H1 (cell line): ENCODE measurements at regions not wholly inside any gene's neighbourhood (a gene's known extent, or its start where the extent isn't known, plus 50 kb on each side); places are given as distances from the start of the nearest gene placed in this dataset.

Experiments used
- CTCF ChIA-PET: fragments of 300-600 bp; sonication (Branson Sonifier 250); formaldehyde crosslinking; loops from one replicate; lab custom pipeline; 2021; ENCODE audit not compliant: partially characterized antibody; lab: Charles Lee
- POLR2A ChIA-PET: fragments of 300-600 bp; sonication (Branson Sonifier 250); formaldehyde crosslinking; loops from one replicate; lab custom pipeline; 2021; ENCODE audit warnings: inconsistent platforms; ENCODE audit not compliant: partially characterized antibody; lab: Charles Lee
- DNase-seq, 2 experiments: peaks; one replicate each; pipeline versions ENCODE4 v3.0.0 to v3.0.0-alpha.2; 2010 to 2022; ENCODE audit warnings: low spot score in 2 of 2, low read depth in 1 of 2, mixed read lengths in 1 of 2
- FAIRE-seq: peaks from 2 replicates; lab custom pipeline; 2011; peaks lifted over from hg19 to GRCh38; lab: Jason Lieb, UNC
- H2AFZ ChIP-seq: 2 replicates; pipeline ENCODE4 v1.8.1; 2012; ENCODE audit warnings: low read length, inconsistent platforms
- H2AK5ac ChIP-seq: 2 replicates; pipeline ENCODE4 v1.6.1; 2013; ENCODE audit warnings: low read depth, low read length
- H2BK120ac ChIP-seq: replicated peaks from 2 replicates; pipeline ENCODE3; 2013; ENCODE audit warnings: low read depth, low read length, inconsistent platforms
- H2BK12ac ChIP-seq: 2 replicates; pipeline ENCODE4 v1.6.1; 2013; ENCODE audit warnings: low read depth, low read length
- H2BK15ac ChIP-seq: 2 replicates; pipeline ENCODE4 v1.6.1; 2013; ENCODE audit warnings: low read length
- H2BK20ac ChIP-seq: 2 replicates; pipeline ENCODE4 v1.6.1; 2013; ENCODE audit warnings: low read length
- H2BK5ac ChIP-seq: 2 replicates; pipeline ENCODE4 v1.6.1; 2013; ENCODE audit warnings: low read depth, low read length
- H3K14ac ChIP-seq: 2 replicates; pipeline ENCODE4 v1.6.1; 2013; ENCODE audit warnings: inconsistent platforms; ENCODE audit not compliant: insufficient read length
- H3K18ac ChIP-seq: 2 replicates; pipeline ENCODE4 v1.6.1; 2013; ENCODE audit warnings: low read length; ENCODE audit errors: extremely low read depth
- H3K23ac ChIP-seq: 2 replicates; pipeline ENCODE4 v1.6.1; 2013; ENCODE audit warnings: inconsistent platforms; ENCODE audit not compliant: insufficient read length
- H3K23me2 ChIP-seq: 2 replicates; pipeline ENCODE4 v1.6.1; 2013; ENCODE audit warnings: low read depth, low read length
- H3K27ac ChIP-seq: 2 replicates; pipeline ENCODE4 v1.6.1; 2011; ENCODE audit warnings: low read depth, low read length, inconsistent platforms
- H3K27me3 ChIP-seq, 4 experiments: replicated peaks in 1 of 4; 1 replicate in 1 of 4; 2 replicates in 3 of 4; pipeline versions ENCODE4 v1.6.1 to v1.8.1; 2011 to 2013; ENCODE audit warnings: low read length in 3 of 4, mild to moderate bottlenecking in 3 of 4, inconsistent platforms in 2 of 4, mixed read lengths in 2 of 4, moderate library complexity in 1 of 4; ENCODE audit not compliant: control insufficient read depth in 3 of 4, insufficient read depth in 3 of 4; ENCODE audit errors: extremely low read depth in 1 of 4
- H3K36me3 ChIP-seq, 4 experiments: 2 replicates each; pipeline versions ENCODE4 v1.6.1 to v1.8.1; 2011 to 2013; ENCODE audit warnings: mild to moderate bottlenecking in 4 of 4, low read length in 3 of 4, moderate library complexity in 2 of 4, control low read depth in 1 of 4, inconsistent platforms in 1 of 4; ENCODE audit not compliant: insufficient read depth in 4 of 4, control insufficient read depth in 2 of 4
- H3K4ac ChIP-seq: replicated peaks from 2 replicates; pipeline ENCODE3; 2013; ENCODE audit warnings: low read length, low read depth, mixed read lengths, inconsistent platforms; ENCODE audit not compliant: insufficient read length
- H3K4me1 ChIP-seq, 4 experiments: replicated peaks in 1 of 4; 1 replicate in 1 of 4; 2 replicates in 3 of 4; pipeline versions ENCODE4 v1.6.1 to v1.8.1; 2011 to 2013; ENCODE audit warnings: low read length in 3 of 4, inconsistent platforms in 2 of 4, mixed read lengths in 1 of 4; ENCODE audit not compliant: insufficient read depth in 4 of 4, control insufficient read depth in 3 of 4
- H3K4me2 ChIP-seq, 2 experiments: 2 replicates each; pipeline versions ENCODE4 v1.6.1 to v1.8.1; 2011 to 2013; ENCODE audit warnings: low read depth in 2 of 2, low read length in 2 of 2, control low read depth in 1 of 2, inconsistent platforms in 1 of 2, mild to moderate bottlenecking in 1 of 2; ENCODE audit not compliant: insufficient read depth in 1 of 2
- H3K4me3 ChIP-seq, 4 experiments: fragments of 200-600, 300-600 bp in 1 of 4; sonication (generic), shearing (Covaris generic), sonication (Bioruptor Twin) in 1 of 4; 2 replicates each; pipeline versions ENCODE4 v1.5.1 to v1.8.1; 2011 to 2016; ENCODE audit warnings: low read length in 4 of 4, low read depth in 3 of 4, control low read depth in 2 of 4, inconsistent platforms in 2 of 4, mild to moderate bottlenecking in 2 of 4, mixed read lengths in 1 of 4, moderate library complexity in 1 of 4; ENCODE audit not compliant: insufficient read depth in 2 of 4; ENCODE audit errors: extremely low read depth in 1 of 4
- H3K56ac ChIP-seq: replicated peaks from 2 replicates; pipeline ENCODE3; 2013; ENCODE audit warnings: low read depth, mild to moderate bottlenecking, mixed read lengths, low read length, inconsistent platforms; ENCODE audit not compliant: insufficient read length
- H3K79me1 ChIP-seq: 2 replicates; pipeline ENCODE4 v1.6.1; 2013; ENCODE audit warnings: low read depth, low read length, control low read depth
- H3K79me2 ChIP-seq, 2 experiments: 2 replicates each; pipeline versions ENCODE4 v1.6.1 to v1.8.1; 2012 to 2013; ENCODE audit warnings: low read length in 2 of 2, mild to moderate bottlenecking in 2 of 2, inconsistent platforms in 1 of 2; ENCODE audit not compliant: insufficient read depth in 2 of 2, control insufficient read depth in 1 of 2
- H3K9ac ChIP-seq, 4 experiments: replicated peaks in 1 of 4; 1 replicate in 1 of 4; 2 replicates in 3 of 4; pipeline versions ENCODE4 v1.6.1 to v1.8.1; 2011 to 2013; ENCODE audit warnings: low read depth in 3 of 4, low read length in 3 of 4, control low read depth in 2 of 4, mild to moderate bottlenecking in 2 of 4, moderate library complexity in 2 of 4, inconsistent platforms in 1 of 4; ENCODE audit errors: extremely low read depth in 1 of 4
- H3K9me3 ChIP-seq, 2 experiments: 2 replicates each; pipeline versions ENCODE4 v1.6.1 to v1.8.1; 2012 to 2013; ENCODE audit warnings: mild to moderate bottlenecking in 2 of 2, moderate library complexity in 2 of 2, control low read depth in 1 of 2, inconsistent platforms in 1 of 2, low read depth in 1 of 2, low read length in 1 of 2, mixed read lengths in 1 of 2; ENCODE audit not compliant: insufficient read depth in 2 of 2
- H4K20me1 ChIP-seq, 2 experiments: replicated peaks in 1 of 2; 2 replicates each; pipeline versions ENCODE3 to v1.8.1; 2011 to 2013; ENCODE audit warnings: inconsistent platforms in 2 of 2, low read length in 2 of 2, mild to moderate bottlenecking in 1 of 2; ENCODE audit not compliant: insufficient read depth in 2 of 2, control insufficient read depth in 1 of 2
- H4K5ac ChIP-seq: 2 replicates; pipeline ENCODE4 v1.6.1; 2013; ENCODE audit warnings: low read length, low read depth, mixed read lengths, inconsistent platforms; ENCODE audit not compliant: insufficient read length
- H4K8ac ChIP-seq: 2 replicates; pipeline ENCODE4 v1.8.0; 2013; ENCODE audit warnings: mild to moderate bottlenecking, moderate library complexity, low read length, inconsistent platforms; ENCODE audit not compliant: insufficient read depth; ENCODE audit errors: extremely low read depth
- H4K91ac ChIP-seq: replicated peaks from 2 replicates; pipeline ENCODE3; 2013; ENCODE audit warnings: low read length, mixed read lengths, inconsistent platforms; ENCODE audit not compliant: insufficient read length
- ATF2 ChIP-seq: IDR thresholded peaks from 2 replicates; pipeline ENCODE4 v1.6.1; 2012; ENCODE audit warnings: low read length, inconsistent platforms
- BRCA1 ChIP-seq: IDR thresholded peaks from 2 replicates; pipeline ENCODE4 v1.6.1; 2012; ENCODE audit warnings: low read depth, low read length, improper control_type of control experiment
- CBX5 ChIP-seq: fragments of 300-800, 300-1000 bp; sonication (generic); IDR thresholded peaks from 2 replicates; pipeline ENCODE4 v1.7.1; 2016; ENCODE audit warnings: antibody characterized with exemption, low read length, low read depth
- KDM4A ChIP-seq: IDR thresholded peaks from one replicate; pipeline ENCODE4 v1.7.1; 2012; ENCODE audit warnings: low read depth, mild to moderate bottlenecking, moderate library complexity, low read length, inconsistent platforms; ENCODE audit not compliant: severe bottlenecking
- POLR2A ChIP-seq, 2 experiments: IDR thresholded peaks; 1 replicate in 1 of 2; 2 replicates in 1 of 2; pipeline ENCODE4 v1.6.1; 2011; ENCODE audit warnings: low read depth in 2 of 2, low read length in 2 of 2, mild to moderate bottlenecking in 2 of 2; ENCODE audit errors: control extremely low read depth in 1 of 2
- POLR2AphosphoS5 ChIP-seq: IDR thresholded peaks from 2 replicates; pipeline ENCODE4 v1.6.1; 2011; ENCODE audit warnings: low read depth, low read length
- RAD21 ChIP-seq, 2 experiments: IDR thresholded peaks in 1 of 2; conservative IDR thresholded peaks in 1 of 2; 2 replicates each; pipeline ENCODE4 v1.6.1; 2011; ENCODE audit warnings: low read depth in 2 of 2, low read length in 2 of 2, improper control_type of control experiment in 1 of 2, inconsistent platforms in 1 of 2, mild to moderate bottlenecking in 1 of 2, moderate library complexity in 1 of 2
- SAP30 ChIP-seq: fragments of 300-600 bp; sonication (generic); IDR thresholded peaks from 2 replicates; pipeline ENCODE4 v1.7.1; 2012; ENCODE audit warnings: low read length, moderate library complexity, mild to moderate bottlenecking, inconsistent platforms; ENCODE audit not compliant: insufficient read depth, insufficient replicate concordance
- SIX5 ChIP-seq: IDR thresholded peaks from 2 replicates; pipeline ENCODE4 v1.6.1; 2011; ENCODE audit warnings: mild to moderate bottlenecking, low read depth, low read length
- SP1 ChIP-seq: IDR thresholded peaks from 2 replicates; pipeline ENCODE4 v1.6.1; 2011; ENCODE audit warnings: low read depth, low read length
- SP2 ChIP-seq: IDR thresholded peaks from 2 replicates; pipeline ENCODE4 v1.6.1; 2012; ENCODE audit warnings: mild to moderate bottlenecking, low read length, inconsistent platforms
- YY1 ChIP-seq: IDR thresholded peaks from 2 replicates; pipeline ENCODE4 v1.6.1; 2011; ENCODE audit warnings: low read depth, mild to moderate bottlenecking, low read length
- ZNF274 ChIP-seq: IDR thresholded peaks from 2 replicates; pipeline ENCODE4 v1.7.0; 2012; ENCODE audit warnings: low read length, borderline replicate concordance; ENCODE audit errors: extremely low read depth
- WGBS, 2 experiments: shearing (Covaris generic) in 1 of 2; methylation state at CpG; one replicate each; pipeline versions ENCODE4 v1.1.6 to v1.1.7; 2013 to 2015; ENCODE audit warnings: low lambda C conversion rate in 2 of 2, mixed read lengths in 2 of 2, inconsistent platforms in 1 of 2, low coverage in 1 of 2, missing lambda C conversion rate in 1 of 2; ENCODE audit not compliant: insufficient replicate concordance in 2 of 2, insufficient coverage in 1 of 2, insufficient read length in 1 of 2; ENCODE audit errors: extremely low coverage in 1 of 2, missing lambda C conversion rate in 1 of 2; 5-methylcytosine and 5-hydroxymethylcytosine counted together

GRCh38 chr2:150341982-150342680 is 145.3 kb downstream of the RND3 start:
- WGBS, 2 experiments: 89% methylated on average over 4 of the region's 4 CpGs; no CpG with 5 or more reads in 1 of the 2 experiments
- Histone ChIP-seq H2BK20ac (no peak overlapping the region), H3K79me2 (no peaks in the 10 kb centered on the region), H3K27me3 (no peaks in the 10 kb centered on the region), H3K36me3 (no peaks in the 10 kb centered on the region), H4K8ac (no peak overlapping the region), H3K18ac (no peak overlapping the region), H2BK120ac (no peak overlapping the region), H3K27ac (no peak overlapping the region), H3K4me2 (no peak overlapping the region), H4K91ac (no peak overlapping the region), H3K56ac (no peak overlapping the region), H4K20me1 (no peaks in the 10 kb centered on the region), H2BK5ac (no peak overlapping the region), H2AFZ (no peak overlapping the region), H3K9ac (no peak overlapping the region), H3K4me1 (no peaks in the 10 kb centered on the region; a peak in 1 of 7 replicates), H3K9me3 (no peaks in the 10 kb centered on the region), H3K79me1 (no peaks in the 10 kb centered on the region), H3K23ac (no peak overlapping the region), H3K4ac (no peak overlapping the region), H4K5ac (no peak overlapping the region), H3K4me3 (no peak overlapping the region), H2BK12ac (no peak overlapping the region), H2AK5ac (no peak overlapping the region), H3K14ac (no peak overlapping the region), H2BK15ac (no peak overlapping the region), H3K23me2 (no peaks in the 10 kb centered on the region)
- FAIRE-seq (no peak), DNase-seq (no peak)
- ChIA-PET POLR2A (no interaction called here), CTCF (no interaction called here)
- TF ChIP-seq SAP30 (no peak), KDM4A (no peak), ATF2 (no peak), BRCA1 (no peak), SIX5 (no peak), SP2 (no peak), YY1 (no peak), SP1 (no peak), POLR2A (IDR thresholded peaks at IDR 0.05; ENCODE audit: control extremely low read depth in 1 of 2, low read depth in 2 of 2, low read length in 2 of 2) (no peak), ZNF274 (no peak), RAD21 (IDR thresholded peaks at IDR 0.05 in 1 of 2, conservative IDR thresholded peaks at IDR 0.05 in 1 of 2; ENCODE audit: low read depth in 2 of 2, low read length in 2 of 2) (no peak), CBX5 (no peak), POLR2AphosphoS5 (no peak)
